Fibroblast of skin of abdomen (primary cell): ENCODE measurements at regions not wholly inside any gene's neighbourhood (a gene's known extent, or its start where the extent isn't known, plus 50 kb on each side); places are given as distances from the start of the nearest gene placed in this dataset.

Experiments
- DNase-seq: peaks from one replicate; pipeline ENCODE4 v3.0.0-alpha.2; 2013

- no peak for DNase-seq
Measured at GRCh38 chr2:149271575-149271974, 58.8 kb upstream of the LYPD6 start.

- DNase-seq = peak; percentile 52
Measured at GRCh38 chr2:149278161-149278871, 52.1 kb upstream of the LYPD6 start.

GRCh38 chr2:149278872-149279264, 51.5 kb upstream of the LYPD6 start:
- DNase-seq = no peak
